Astrocyte (in vitro differentiated cells and primary cell): ENCODE measurements at regions not wholly inside any gene's neighbourhood (a gene's known extent, or its start where the extent isn't known, plus 50 kb on each side); places are given as distances from the start of the nearest gene placed in this dataset.

Experiments used
- DNase-seq: peaks from one replicate; pipeline ENCODE4 v3.0.0-alpha.2; 2010; ENCODE audit warnings: low read depth
- FAIRE-seq: peaks from 2 replicates; lab custom pipeline; 2011; peaks lifted over from hg19 to GRCh38; lab: Jason Lieb, UNC
- H2AFZ ChIP-seq: 2 replicates; pipeline ENCODE4 v1.6.0; 2012; ENCODE audit warnings: low read depth, low read length, inconsistent platforms
- H3K27ac ChIP-seq: 2 replicates; pipeline ENCODE4 v1.5.1; 2011; ENCODE audit warnings: low read depth, low read length, inconsistent platforms
- H3K27me3 ChIP-seq: 2 replicates; pipeline ENCODE4 v1.6.0; 2011; ENCODE audit warnings: low read length, inconsistent platforms; ENCODE audit not compliant: insufficient read depth
- H3K36me3 ChIP-seq: 2 replicates; pipeline ENCODE4 v1.5.1; 2011; ENCODE audit warnings: low read length, inconsistent platforms; ENCODE audit not compliant: insufficient read depth
- H3K4me1 ChIP-seq: 2 replicates; pipeline ENCODE4 v1.5.1; 2011; ENCODE audit warnings: low read length, inconsistent platforms; ENCODE audit not compliant: insufficient read depth
- H3K4me2 ChIP-seq: 2 replicates; pipeline ENCODE4 v1.6.0; 2012; ENCODE audit warnings: low read length, inconsistent platforms
- H3K4me3 ChIP-seq: 2 replicates; pipeline ENCODE4 v1.5.1; 2011; ENCODE audit warnings: low read depth, mild to moderate bottlenecking, low read length, inconsistent platforms; ENCODE audit not compliant: insufficient read depth
- H3K79me2 ChIP-seq: 2 replicates; pipeline ENCODE4 v1.6.0; 2012; ENCODE audit warnings: mild to moderate bottlenecking, low read length, inconsistent platforms; ENCODE audit not compliant: insufficient read depth
- H3K9ac ChIP-seq: 2 replicates; pipeline ENCODE4 v1.6.0; 2012; ENCODE audit warnings: mild to moderate bottlenecking, low read length, inconsistent platforms
- H3K9me3 ChIP-seq: 2 replicates; pipeline ENCODE4 v1.5.1; 2012; ENCODE audit warnings: low read depth, mild to moderate bottlenecking, low read length, inconsistent platforms; ENCODE audit not compliant: insufficient read depth
- H4K20me1 ChIP-seq: 2 replicates; pipeline ENCODE4 v1.6.0; 2012; ENCODE audit warnings: low read length, inconsistent platforms; ENCODE audit not compliant: insufficient read depth
- H3K27ac Mint-ChIP-seq: one replicate; pipeline ENCODE4 v1.8.0; 2021; ENCODE audit warnings: mild to moderate bottlenecking, mixed read lengths; ENCODE audit not compliant: unreplicated experiment
- H3K27me3 Mint-ChIP-seq: one replicate; pipeline ENCODE4 v1.8.0; 2021; ENCODE audit warnings: low read depth, mixed read lengths; ENCODE audit not compliant: unreplicated experiment
- H3K36me3 Mint-ChIP-seq: one replicate; pipeline ENCODE4 v1.8.0; 2021; ENCODE audit warnings: low read depth, mixed read lengths; ENCODE audit not compliant: unreplicated experiment
- H3K4me1 Mint-ChIP-seq: one replicate; pipeline ENCODE4 v1.8.0; 2021; ENCODE audit warnings: low read depth, mixed read lengths; ENCODE audit not compliant: unreplicated experiment
- H3K4me3 Mint-ChIP-seq: one replicate; pipeline ENCODE4 v1.8.0; 2021; ENCODE audit warnings: mild to moderate bottlenecking, moderate library complexity, mixed read lengths; ENCODE audit not compliant: unreplicated experiment
- H3K9me3 Mint-ChIP-seq: one replicate; pipeline ENCODE4 v1.8.0; 2021; ENCODE audit warnings: mild to moderate bottlenecking, mixed read lengths; ENCODE audit not compliant: unreplicated experiment
- CTCF ChIP-seq: IDR thresholded peaks from 2 replicates; pipeline ENCODE4 v1.5.1; 2011; ENCODE audit warnings: low read depth, mild to moderate bottlenecking, inconsistent platforms, low read length, moderate library complexity; ENCODE audit not compliant: insufficient read depth
- EZH2 ChIP-seq: IDR thresholded peaks from 2 replicates; pipeline ENCODE4 v1.6.1; 2012; ENCODE audit warnings: mild to moderate bottlenecking, low read length, inconsistent platforms; ENCODE audit not compliant: insufficient read depth

- H2AFZ ChIP-seq = no peak overlapping the region
- H3K36me3 ChIP-seq = no peaks in the 10 kb centered on the region
- H4K20me1 ChIP-seq = no peaks in the 10 kb centered on the region
- no peaks in the 10 kb centered on the region for H3K36me3 Mint-ChIP-seq
- no peak for FAIRE-seq
- no peak overlapping the region for H3K27ac Mint-ChIP-seq
- H3K4me2 ChIP-seq = no peak overlapping the region
- TF ChIP-seq CTCF (no peak), EZH2 (no peak)
- no peak overlapping the region for H3K4me3 ChIP-seq
- H3K79me2 ChIP-seq = no peaks in the 10 kb centered on the region
- H3K9ac ChIP-seq = no peak overlapping the region
- H3K27me3 ChIP-seq = no peaks in the 10 kb centered on the region
- H3K4me1 Mint-ChIP-seq = no peaks in the 10 kb centered on the region
- H3K27ac ChIP-seq = no peak overlapping the region
- DNase-seq = no peak
- H3K4me1 ChIP-seq = no peaks in the 10 kb centered on the region
- no peaks in the 10 kb centered on the region for H3K27me3 Mint-ChIP-seq
- no peak overlapping the region for H3K4me3 Mint-ChIP-seq
- no peaks in the 10 kb centered on the region for H3K9me3 ChIP-seq
- peaks cover 2% of the 10 kb centered on the region for H3K9me3 Mint-ChIP-seq
These were observed 250.1 kb upstream of the ZFP64 start for GRCh38 chr20:52441710-52442109.

GRCh38 chr20:52439375-52439774 is 247.8 kb upstream of the ZFP64 start:
- Histone ChIP-seq H3K9ac (no peak overlapping the region), H2AFZ (no peak overlapping the region), H3K4me3 (no peak overlapping the region), H3K79me2 (no peaks in the 10 kb centered on the region), H3K27ac (no peak overlapping the region), H3K27me3 (no peaks in the 10 kb centered on the region), H3K36me3 (no peaks in the 10 kb centered on the region), H3K4me2 (no peak overlapping the region), H4K20me1 (no peaks in the 10 kb centered on the region), H3K9me3 (no peaks in the 10 kb centered on the region), H3K4me1 (no peaks in the 10 kb centered on the region)
- DNase-seq (no peak), FAIRE-seq (no peak)
- TF ChIP-seq EZH2 (no peak), CTCF (no peak)
- H3K27ac Mint-ChIP-seq = no peak overlapping the region
- H3K4me3 Mint-ChIP-seq = no peak overlapping the region
- no peaks in the 10 kb centered on the region for H3K4me1 Mint-ChIP-seq
- H3K9me3 Mint-ChIP-seq = peaks cover 2% of the 10 kb centered on the region
- H3K36me3 Mint-ChIP-seq = no peaks in the 10 kb centered on the region
- H3K27me3 Mint-ChIP-seq = no peaks in the 10 kb centered on the region

- Histone ChIP-seq H3K27ac (no peak overlapping the region), H2AFZ (no peak overlapping the region)
- H3K4me1 Mint-ChIP-seq = no peaks in the 10 kb centered on the region
These were observed 246.9 kb upstream of the ZFP64 start for GRCh38 chr20:52438326-52438963.

More at GRCh38 chr20:52438326-52438963, 246.9 kb upstream of the ZFP64 start:
- no peak overlapping the region for H3K9ac ChIP-seq
- FAIRE-seq (no peak), DNase-seq (no peak)
- Mint-ChIP-seq H3K4me3 (no peak overlapping the region), H3K27me3 (no peaks in the 10 kb centered on the region), H3K27ac (no peak overlapping the region), H3K36me3 (no peaks in the 10 kb centered on the region), H3K9me3 (peaks cover 2% of the 10 kb centered on the region)
- no peaks in the 10 kb centered on the region for H3K36me3 ChIP-seq
- no peaks in the 10 kb centered on the region for H3K4me1 ChIP-seq
- H4K20me1 ChIP-seq = no peaks in the 10 kb centered on the region
- no peak overlapping the region for H3K4me2 ChIP-seq
- H3K27me3 ChIP-seq = no peaks in the 10 kb centered on the region
- TF ChIP-seq EZH2 (no peak), CTCF (no peak)
- H3K9me3 ChIP-seq = no peaks in the 10 kb centered on the region
- no peaks in the 10 kb centered on the region for H3K79me2 ChIP-seq
- H3K4me3 ChIP-seq = no peak overlapping the region
